Fibroblast of lung (primary cell): ENCODE measurements at regions not wholly inside any gene's neighbourhood (a gene's known extent, or its start where the extent isn't known, plus 50 kb on each side); places are given as distances from the start of the nearest gene placed in this dataset.
"Not testable (repeated sequence)": the region's sequence is repeated elsewhere in the genome, so short reads cannot be mapped to it uniquely, and the experiment has no call there.

Source experiments
- DNase-seq, 2 donors: peaks; one replicate each; pipeline versions ENCODE4 v3.0.0 to v3.0.0-alpha.2; 2010; ENCODE audit warnings: low read depth in 2 of 2
- H2AFZ ChIP-seq: 2 replicates; pipeline ENCODE4 v1.5.1; 2012; ENCODE audit warnings: low read length, control low read depth, inconsistent platforms
- H3K27ac ChIP-seq: 2 replicates; pipeline ENCODE4 v1.5.1; 2011; ENCODE audit warnings: low read length, control low read depth; ENCODE audit not compliant: insufficient read depth
- H3K27me3 ChIP-seq: 2 replicates; pipeline ENCODE4 v1.5.1; 2011; ENCODE audit warnings: mild to moderate bottlenecking, low read length; ENCODE audit not compliant: control insufficient read depth, insufficient read depth
- H3K36me3 ChIP-seq: 2 replicates; pipeline ENCODE4 v1.5.1; 2011; ENCODE audit warnings: low read length; ENCODE audit not compliant: control insufficient read depth, insufficient read depth
- H3K4me1 ChIP-seq: 2 replicates; pipeline ENCODE4 v1.5.1; 2011; ENCODE audit warnings: low read length; ENCODE audit not compliant: control insufficient read depth, insufficient read depth; ENCODE audit errors: extremely low read depth
- H3K4me2 ChIP-seq: 2 replicates; pipeline ENCODE4 v1.5.1; 2011; ENCODE audit warnings: low read length, control low read depth; ENCODE audit not compliant: insufficient read depth; ENCODE audit errors: extremely low read depth
- H3K4me3 ChIP-seq, 4 experiments: fragments of 200-600 bp in 1 of 4; sonication (generic) in 1 of 4; replicated peaks in 1 of 4; 2 replicates each; pipeline ENCODE4 v1.5.1; 2011 to 2016; ENCODE audit warnings: low read length in 4 of 4, low read depth in 3 of 4, mild to moderate bottlenecking in 3 of 4, control low read depth in 2 of 4, inconsistent platforms in 1 of 4, mixed read lengths in 1 of 4; ENCODE audit not compliant: insufficient read depth in 1 of 4; ENCODE audit errors: control extremely low read depth in 1 of 4
- H3K79me2 ChIP-seq: 2 replicates; pipeline ENCODE4 v1.5.1; 2012; ENCODE audit warnings: mild to moderate bottlenecking, low read length, inconsistent platforms; ENCODE audit not compliant: control insufficient read depth, insufficient read depth
- H3K9ac ChIP-seq: 2 replicates; pipeline ENCODE4 v1.5.1; 2011; ENCODE audit warnings: mild to moderate bottlenecking, low read length, control low read depth; ENCODE audit not compliant: insufficient read depth
- H3K9me3 ChIP-seq: 2 replicates; pipeline ENCODE4 v1.5.1; 2012; ENCODE audit warnings: low read depth, low read length; ENCODE audit not compliant: control insufficient read depth, insufficient read depth
- H4K20me1 ChIP-seq: 2 replicates; pipeline ENCODE4 v1.5.1; 2011; ENCODE audit warnings: low read length; ENCODE audit not compliant: control insufficient read depth, insufficient read depth; ENCODE audit errors: extremely low read depth
- EZH2 ChIP-seq: IDR thresholded peaks from 2 replicates; pipeline ENCODE4 v1.5.1; 2012; ENCODE audit warnings: low read length, control low read depth, mild to moderate bottlenecking; ENCODE audit errors: missing control alignments
- TF ChIP-seq, protein P1 (sequence below), 2 donors: IDR thresholded peaks in 1 of 2; conservative IDR thresholded peaks in 1 of 2; 1 replicate in 1 of 2; 2 replicates in 1 of 2; pipeline ENCODE4 v1.5.1; 2011 to 2012; ENCODE audit warnings: low read length in 2 of 2, control low read depth in 1 of 2, inconsistent platforms in 1 of 2, low read depth in 1 of 2, mild to moderate bottlenecking in 1 of 2

- Histone ChIP-seq H3K27ac (no peak overlapping the region), H3K79me2 (no peaks in the 10 kb centered on the region), H3K27me3 (peaks cover 2% of the 10 kb centered on the region), H4K20me1 (no peaks in the 10 kb centered on the region), H3K9me3 (no peaks in the 10 kb centered on the region), H3K4me1 (no peaks in the 10 kb centered on the region), H3K4me3 (no peak overlapping the region), H2AFZ (no peak overlapping the region), H3K36me3 (no peaks in the 10 kb centered on the region), H3K9ac (no peak overlapping the region), H3K4me2 (no peak overlapping the region)
- TF ChIP-seq, protein P1, sequence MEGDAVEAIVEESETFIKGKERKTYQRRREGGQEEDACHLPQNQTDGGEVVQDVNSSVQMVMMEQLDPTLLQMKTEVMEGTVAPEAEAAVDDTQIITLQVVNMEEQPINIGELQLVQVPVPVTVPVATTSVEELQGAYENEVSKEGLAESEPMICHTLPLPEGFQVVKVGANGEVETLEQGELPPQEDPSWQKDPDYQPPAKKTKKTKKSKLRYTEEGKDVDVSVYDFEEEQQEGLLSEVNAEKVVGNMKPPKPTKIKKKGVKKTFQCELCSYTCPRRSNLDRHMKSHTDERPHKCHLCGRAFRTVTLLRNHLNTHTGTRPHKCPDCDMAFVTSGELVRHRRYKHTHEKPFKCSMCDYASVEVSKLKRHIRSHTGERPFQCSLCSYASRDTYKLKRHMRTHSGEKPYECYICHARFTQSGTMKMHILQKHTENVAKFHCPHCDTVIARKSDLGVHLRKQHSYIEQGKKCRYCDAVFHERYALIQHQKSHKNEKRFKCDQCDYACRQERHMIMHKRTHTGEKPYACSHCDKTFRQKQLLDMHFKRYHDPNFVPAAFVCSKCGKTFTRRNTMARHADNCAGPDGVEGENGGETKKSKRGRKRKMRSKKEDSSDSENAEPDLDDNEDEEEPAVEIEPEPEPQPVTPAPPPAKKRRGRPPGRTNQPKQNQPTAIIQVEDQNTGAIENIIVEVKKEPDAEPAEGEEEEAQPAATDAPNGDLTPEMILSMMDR (conservative IDR thresholded peaks at IDR 0.05 in 1 of 2, IDR thresholded peaks at IDR 0.05 in 1 of 2; ENCODE audit: low read depth in 1 of 2, low read length in 2 of 2): no peak
- no peak for TF ChIP-seq EZH2
- no peak for DNase-seq
Observed at GRCh38 chrX:109920868-109921267, 82.0 kb upstream of the TMEM164 start.

DNA sequence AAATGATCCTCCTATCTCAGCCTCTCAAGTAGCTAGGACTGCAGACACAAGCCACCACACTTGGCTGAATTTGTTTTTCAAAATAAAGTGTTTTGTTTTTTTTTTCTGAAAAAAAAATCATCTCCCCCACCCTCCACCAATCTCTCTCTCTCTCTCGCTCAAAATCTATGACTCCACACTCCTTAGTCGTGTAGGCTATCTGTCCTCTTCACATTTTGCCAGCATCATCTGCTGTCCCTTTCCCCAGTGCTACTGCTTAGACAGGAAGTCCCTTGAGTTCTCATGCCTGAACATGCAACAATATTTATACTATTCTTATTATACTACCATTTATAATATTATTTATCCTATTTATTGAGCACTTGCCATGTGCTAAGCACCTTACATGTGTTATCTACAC lies 80.7 kb upstream of the TMEM164 start:
- no peaks in the 10 kb centered on the region for H3K36me3 ChIP-seq
- TF ChIP-seq EZH2: no peak
- H3K9ac ChIP-seq: no peak overlapping the region
- H2AFZ ChIP-seq: no peak overlapping the region
- H3K79me2 ChIP-seq: no peaks in the 10 kb centered on the region
- H3K27me3 ChIP-seq: peaks cover 2% of the 10 kb centered on the region
- no peak overlapping the region for H3K4me2 ChIP-seq
- no peak for DNase-seq
- no peaks in the 10 kb centered on the region for H4K20me1 ChIP-seq
- H3K4me1 ChIP-seq: no peaks in the 10 kb centered on the region
- H3K4me3 ChIP-seq: no peak overlapping the region
- no peak overlapping the region for H3K27ac ChIP-seq
- H3K9me3 ChIP-seq: no peaks in the 10 kb centered on the region

DNA sequence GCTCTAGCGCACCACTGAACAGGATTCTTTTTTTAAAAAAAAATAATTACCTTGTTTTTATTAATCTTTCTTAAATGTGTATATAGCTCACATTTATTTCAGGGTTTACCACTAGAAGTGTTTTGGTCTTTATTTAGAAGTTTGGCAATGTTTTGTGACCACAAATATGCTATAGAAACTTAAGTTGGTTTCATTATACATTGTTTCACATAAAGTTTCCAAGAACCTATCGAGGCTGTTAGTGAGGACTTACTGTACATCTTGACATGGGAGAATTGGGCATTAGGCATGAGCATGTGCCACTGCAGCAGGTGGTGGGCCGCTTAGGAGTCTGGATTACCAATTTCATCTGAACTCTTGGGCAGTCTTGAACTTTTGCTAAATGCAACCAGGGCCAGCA lies 77.9 kb upstream of the TMEM164 start:
- not testable (repeated sequence) for H3K9me3 ChIP-seq, H3K4me3 ChIP-seq, H3K36me3 ChIP-seq, H3K4me1 ChIP-seq, H3K27me3 ChIP-seq, H4K20me1 ChIP-seq, H3K9ac ChIP-seq, H3K27ac ChIP-seq, H3K4me2 ChIP-seq, H3K79me2 ChIP-seq, H2AFZ ChIP-seq, DNase-seq

DNA sequence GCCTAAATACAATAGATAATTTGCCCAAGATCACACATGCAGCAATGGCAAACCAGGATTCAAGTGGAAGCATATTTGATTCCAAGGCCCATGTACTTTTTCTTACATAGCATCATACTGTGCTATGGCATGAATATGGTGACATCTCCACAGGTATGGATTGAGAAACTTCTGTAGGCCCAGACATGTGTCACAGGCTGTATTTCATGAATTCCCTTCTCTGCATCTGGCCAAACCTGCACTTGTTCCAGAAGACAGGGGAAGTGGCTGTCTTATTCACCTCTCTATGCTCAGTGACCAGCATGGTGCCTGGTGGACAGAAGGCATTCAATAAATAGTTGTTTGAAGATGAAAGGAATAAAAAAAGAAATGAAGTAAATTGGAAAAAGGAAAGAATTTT lies 77.3 kb upstream of the TMEM164 start:
- Histone ChIP-seq H3K36me3 (no peaks in the 10 kb centered on the region), H3K9me3 (no peaks in the 10 kb centered on the region), H4K20me1 (no peaks in the 10 kb centered on the region), H3K4me1 (no peaks in the 10 kb centered on the region), H2AFZ (no peak overlapping the region), H3K27ac (no peak overlapping the region), H3K79me2 (no peaks in the 10 kb centered on the region), H3K4me3 (no peak overlapping the region), H3K9ac (no peak overlapping the region), H3K4me2 (no peak overlapping the region), H3K27me3 (peaks cover 2% of the 10 kb centered on the region)
- no peak for DNase-seq
- TF ChIP-seq, protein P1 (conservative IDR thresholded peaks at IDR 0.05 in 1 of 2, IDR thresholded peaks at IDR 0.05 in 1 of 2; ENCODE audit: low read depth in 1 of 2, low read length in 2 of 2): no peak
- no peak for TF ChIP-seq EZH2
